ENCODE measurements at regions not wholly inside any gene's neighbourhood (a gene's known extent, or its start where the extent isn't known, plus 50 kb on each side); places are given as distances from the start of the nearest gene placed in this dataset.

DNA sequence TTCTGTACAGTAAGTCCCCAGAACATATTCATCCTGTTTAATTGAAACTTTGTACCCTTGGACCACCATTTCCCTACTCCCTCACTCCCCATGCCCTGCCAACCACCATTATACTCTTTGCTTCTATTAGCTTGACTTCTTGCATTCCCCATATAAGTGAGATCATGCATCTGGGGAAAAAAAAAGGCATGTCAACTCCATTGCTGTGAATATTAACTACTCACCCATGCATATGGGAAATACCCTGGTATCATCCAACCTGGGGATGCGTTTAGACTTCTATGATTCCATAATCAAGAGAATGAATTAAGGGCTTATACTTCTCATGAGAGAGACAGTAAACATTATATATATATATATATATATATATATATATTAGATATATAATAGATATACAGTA, 659.4 kb upstream of the C9orf72 start:
- Histone ChIP-seq H3K9me3 (peaks cover 0 to 19% (median 4%) of the 10 kb centered on the region in 11 donors), H3K4me1 (no peaks in the 10 kb centered on the region), H3K27ac (no peak overlapping the region), H3K4me3 (no peak overlapping the region), H3K36me3 (no peaks in the 10 kb centered on the region), H3K27me3 (no peaks in the 10 kb centered on the region)
- intact Hi-C loops (cut with DNase I) = no loop called here
- 88 to 94% methylated on average over 1 of the region's 1 CpG for whole genome bisulfite sequencing, 2 donors
- no peak for ATAC-seq
- DNase-seq = no peak
- TF ChIP-seq, protein P1, sequence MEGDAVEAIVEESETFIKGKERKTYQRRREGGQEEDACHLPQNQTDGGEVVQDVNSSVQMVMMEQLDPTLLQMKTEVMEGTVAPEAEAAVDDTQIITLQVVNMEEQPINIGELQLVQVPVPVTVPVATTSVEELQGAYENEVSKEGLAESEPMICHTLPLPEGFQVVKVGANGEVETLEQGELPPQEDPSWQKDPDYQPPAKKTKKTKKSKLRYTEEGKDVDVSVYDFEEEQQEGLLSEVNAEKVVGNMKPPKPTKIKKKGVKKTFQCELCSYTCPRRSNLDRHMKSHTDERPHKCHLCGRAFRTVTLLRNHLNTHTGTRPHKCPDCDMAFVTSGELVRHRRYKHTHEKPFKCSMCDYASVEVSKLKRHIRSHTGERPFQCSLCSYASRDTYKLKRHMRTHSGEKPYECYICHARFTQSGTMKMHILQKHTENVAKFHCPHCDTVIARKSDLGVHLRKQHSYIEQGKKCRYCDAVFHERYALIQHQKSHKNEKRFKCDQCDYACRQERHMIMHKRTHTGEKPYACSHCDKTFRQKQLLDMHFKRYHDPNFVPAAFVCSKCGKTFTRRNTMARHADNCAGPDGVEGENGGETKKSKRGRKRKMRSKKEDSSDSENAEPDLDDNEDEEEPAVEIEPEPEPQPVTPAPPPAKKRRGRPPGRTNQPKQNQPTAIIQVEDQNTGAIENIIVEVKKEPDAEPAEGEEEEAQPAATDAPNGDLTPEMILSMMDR (IDR thresholded peaks at IDR 0.05) = no peak

DNA sequence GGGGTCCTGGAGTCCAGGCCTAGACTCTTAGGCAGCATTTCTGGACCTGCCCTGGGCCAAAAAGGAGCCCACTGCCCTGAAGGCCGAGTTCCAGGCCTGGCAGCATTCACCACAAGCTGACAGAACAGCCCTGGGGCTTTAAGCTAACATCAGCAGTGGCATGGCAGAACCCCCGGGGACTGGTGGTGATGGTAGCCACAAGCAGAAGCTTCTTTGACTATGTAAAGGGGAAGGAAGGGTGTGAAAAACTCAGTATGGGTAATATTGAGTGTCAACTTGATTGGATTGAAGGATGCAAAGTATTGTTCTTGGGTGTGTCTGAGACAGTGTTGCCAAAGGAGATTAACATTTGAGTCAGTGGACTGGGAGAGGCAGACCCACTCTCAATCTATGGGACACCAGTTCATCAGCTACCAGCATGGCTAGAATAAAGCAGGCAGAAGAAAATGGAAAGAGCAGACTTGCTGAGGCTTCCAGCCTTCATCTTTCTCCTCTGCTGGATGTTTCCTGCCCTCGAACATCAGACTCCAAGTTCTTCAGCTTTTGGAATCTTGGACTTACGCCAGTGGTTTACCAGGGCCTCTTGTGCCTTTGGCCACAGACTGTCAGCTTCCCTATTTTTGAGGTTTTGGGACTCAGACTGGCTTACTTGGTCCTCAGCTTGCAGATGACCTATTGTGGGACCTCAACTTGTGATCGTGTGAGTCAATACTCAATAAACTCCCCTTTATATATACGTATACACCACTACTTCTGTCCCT, 661.0 kb upstream of the C9orf72 start:
- DNase-seq = no peak
- TF ChIP-seq, protein P1 (IDR thresholded peaks at IDR 0.05) = no peak
- Histone ChIP-seq H3K9me3 (peaks cover 0 to 27% (median 6%) of the 10 kb centered on the region in 11 donors), H3K27me3 (no peaks in the 10 kb centered on the region), H3K27ac (no peak overlapping the region), H3K4me1 (no peaks in the 10 kb centered on the region), H3K36me3 (no peaks in the 10 kb centered on the region), H3K4me3 (no peak overlapping the region)
- intact Hi-C loops (cut with DNase I) = no loop called here
- ATAC-seq = no peak
- 66 to 72% methylated on average over 6 of the region's 6 CpGs for WGBS, 2 donors

DNA sequence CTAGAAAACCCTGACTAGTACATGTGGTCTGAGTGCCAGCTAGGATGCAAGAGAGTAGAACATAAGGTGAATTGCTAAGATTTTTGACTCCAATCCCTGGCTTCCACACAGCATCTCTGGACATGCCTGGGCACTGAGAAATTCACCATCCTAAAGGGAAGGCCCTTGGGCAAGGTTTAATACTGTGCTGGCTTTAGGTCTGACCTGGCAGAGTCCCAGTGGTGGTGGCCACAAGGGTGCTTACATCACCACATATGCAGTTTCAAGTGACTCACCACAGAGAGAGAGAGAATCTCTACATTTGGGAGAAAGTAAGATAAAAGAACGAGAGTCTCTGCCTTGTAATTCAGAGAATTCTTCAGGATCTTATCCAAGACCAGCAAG, 661.6 kb upstream of the C9orf72 start:
- TF ChIP-seq, protein P1 (IDR thresholded peaks at IDR 0.05) = no peak
- 31 to 43% methylated on average over 1 of the region's 1 CpG for WGBS, 2 donors
- intact Hi-C loops (cut with DNase I) = no loop called here
- DNase-seq = no peak
- Histone ChIP-seq H3K4me3 (no peak overlapping the region), H3K4me1 (no peaks in the 10 kb centered on the region), H3K36me3 (no peaks in the 10 kb centered on the region), H3K9me3 (peaks cover 0 to 32% (median 12%) of the 10 kb centered on the region in 11 donors), H3K27me3 (no peaks in the 10 kb centered on the region), H3K27ac (no peak overlapping the region)
- no peak for ATAC-seq

DNA sequence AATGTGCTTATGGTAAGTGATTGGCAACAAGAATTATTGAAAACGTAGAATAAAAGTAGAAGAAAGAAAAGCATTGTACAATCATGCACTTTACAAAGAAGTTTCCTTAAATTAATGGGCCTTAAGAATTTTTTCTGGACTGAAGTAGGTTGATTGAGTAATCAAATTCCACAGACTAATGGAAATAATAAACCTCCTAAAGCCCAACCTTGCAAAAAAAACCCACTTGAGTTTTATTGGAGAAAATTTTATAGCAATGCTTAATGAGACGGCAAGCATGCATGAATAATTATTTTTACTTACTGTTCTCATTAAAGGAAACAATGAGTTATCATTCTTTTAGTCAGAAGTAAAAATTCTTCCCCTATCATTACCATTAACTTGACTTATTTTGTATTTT, 676.1 kb upstream of the C9orf72 start:
- intact Hi-C loops (cut with DNase I) = no loop called here
- H3K4me3 ChIP-seq = no peak overlapping the region
- no peaks in the 10 kb centered on the region for H3K36me3 ChIP-seq
- DNase-seq (no peak), ATAC-seq (no peak)
- no peaks in the 10 kb centered on the region for H3K4me1 ChIP-seq
- 58 to 71% methylated on average over 2 of the region's 2 CpGs for WGBS, 2 donors
- TF ChIP-seq, protein P1 (IDR thresholded peaks at IDR 0.05) = no peak
- no peaks in the 10 kb centered on the region for H3K27me3 ChIP-seq
- H3K9me3 ChIP-seq = peaks cover 0 to 27% (median 0%) of the 10 kb centered on the region in 11 donors
- H3K27ac ChIP-seq = no peak overlapping the region
